GM21447 (cell line): ENCODE measurements at regions not wholly inside any gene's neighbourhood (a gene's known extent, or its start where the extent isn't known, plus 50 kb on each side); places are given as distances from the start of the nearest gene placed in this dataset.

Experiments used
- ATAC-seq: cut with Tn5 transposase; IDR thresholded peaks from one replicate; pipeline ENCODE4 v1.9.1; 2021; ENCODE audit not compliant: unreplicated experiment

GRCh38 chr1:212224102-212224501 lies 61.1 kb upstream of the PPP2R5A start:
- ATAC-seq: no peak

- no peak for ATAC-seq
Observed at GRCh38 chr1:212225416-212225815, 59.8 kb upstream of the PPP2R5A start.

GRCh38 chr1:212225871-212226302 lies 59.3 kb upstream of the PPP2R5A start:
- no peak for ATAC-seq

- no peak for ATAC-seq
Observed at GRCh38 chr1:212226467-212226866, 58.7 kb upstream of the PPP2R5A start.

GRCh38 chr1:212228076-212228475 lies 57.1 kb upstream of the PPP2R5A start:
- no peak for ATAC-seq

- ATAC-seq: no peak
Observed at GRCh38 chr1:212228591-212229119, 56.6 kb upstream of the PPP2R5A start.

GRCh38 chr1:212229654-212230053 lies 55.6 kb upstream of the PPP2R5A start:
- no peak for ATAC-seq

- no peak for ATAC-seq
Observed at GRCh38 chr1:212230329-212230728, 54.9 kb upstream of the PPP2R5A start.

- ATAC-seq: no peak
Observed at GRCh38 chr1:212231372-212231771, 53.8 kb upstream of the PPP2R5A start.

- no peak for ATAC-seq
Observed at GRCh38 chr1:212232090-212232489, 53.1 kb upstream of the PPP2R5A start.

- ATAC-seq: no peak
Observed at GRCh38 chr1:212233321-212233720, 51.9 kb upstream of the PPP2R5A start.

GRCh38 chr1:212234431-212235395 lies 50.5 kb upstream of the PPP2R5A start:
- ATAC-seq: peak; percentile 70
